ENCODE measurements at regions not wholly inside any gene's neighbourhood (a gene's known extent, or its start where the extent isn't known, plus 50 kb on each side); places are given as distances from the start of the nearest gene placed in this dataset.

DNA sequence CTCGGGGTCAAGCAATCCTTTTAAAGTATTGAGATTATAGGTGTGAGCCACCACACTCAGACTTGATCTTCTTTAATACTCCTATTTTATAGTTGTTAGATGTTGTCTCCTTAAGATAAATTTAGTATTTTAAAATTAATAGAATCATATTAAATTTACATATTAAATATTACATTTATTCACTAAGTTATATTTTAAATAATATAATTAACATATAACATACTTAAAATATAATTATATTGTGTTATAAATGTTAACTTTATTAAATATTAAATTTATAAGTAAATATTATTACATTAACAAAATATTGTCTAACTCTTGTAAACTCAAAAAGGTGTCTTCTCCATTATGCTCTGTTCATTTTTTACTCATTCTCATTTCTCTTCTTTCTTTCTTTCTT is 675.9 kb upstream of the ADGRL4 start:
- TF ChIP-seq POLR2A (IDR thresholded peaks at IDR 0.05): no peak
- TF ChIP-seq, protein P1, sequence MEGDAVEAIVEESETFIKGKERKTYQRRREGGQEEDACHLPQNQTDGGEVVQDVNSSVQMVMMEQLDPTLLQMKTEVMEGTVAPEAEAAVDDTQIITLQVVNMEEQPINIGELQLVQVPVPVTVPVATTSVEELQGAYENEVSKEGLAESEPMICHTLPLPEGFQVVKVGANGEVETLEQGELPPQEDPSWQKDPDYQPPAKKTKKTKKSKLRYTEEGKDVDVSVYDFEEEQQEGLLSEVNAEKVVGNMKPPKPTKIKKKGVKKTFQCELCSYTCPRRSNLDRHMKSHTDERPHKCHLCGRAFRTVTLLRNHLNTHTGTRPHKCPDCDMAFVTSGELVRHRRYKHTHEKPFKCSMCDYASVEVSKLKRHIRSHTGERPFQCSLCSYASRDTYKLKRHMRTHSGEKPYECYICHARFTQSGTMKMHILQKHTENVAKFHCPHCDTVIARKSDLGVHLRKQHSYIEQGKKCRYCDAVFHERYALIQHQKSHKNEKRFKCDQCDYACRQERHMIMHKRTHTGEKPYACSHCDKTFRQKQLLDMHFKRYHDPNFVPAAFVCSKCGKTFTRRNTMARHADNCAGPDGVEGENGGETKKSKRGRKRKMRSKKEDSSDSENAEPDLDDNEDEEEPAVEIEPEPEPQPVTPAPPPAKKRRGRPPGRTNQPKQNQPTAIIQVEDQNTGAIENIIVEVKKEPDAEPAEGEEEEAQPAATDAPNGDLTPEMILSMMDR (IDR thresholded peaks at IDR 0.05): no peak

Measured in breast epithelium (tissue), 3 donors.